OCI-LY7 (cell line): ENCODE measurements at regions not wholly inside any gene's neighbourhood (a gene's known extent, or its start where the extent isn't known, plus 50 kb on each side); places are given as distances from the start of the nearest gene placed in this dataset.

Experiments used
- BruUV-seq: library from RNA; stranded (reverse); fragments of 400-500 nt; replicated peaks from 2 replicates; lab custom pipeline; 2021; lab: Mats Ljungman, UMichigan
- CTCF ChIA-PET: fragments of 300-600 bp; sonication (Branson Sonifier 250); formaldehyde crosslinking; loops from one replicate; lab custom pipeline; 2022; ENCODE audit warnings: antibody characterized with exemption; ENCODE audit not compliant: unreplicated experiment; lab: Charles Lee
- POLR2A ChIA-PET: fragments of 300-600 bp; sonication (Branson Sonifier 250); formaldehyde crosslinking; loops from one replicate; lab custom pipeline; 2022; ENCODE audit warnings: antibody characterized with exemption; lab: Charles Lee
- DNase-seq: peaks from one replicate; pipeline ENCODE4 v3.0.0-alpha.2; 2015; ENCODE audit warnings: low spot score
- H2AFZ ChIP-seq: fragments of 200-600 bp; sonication (generic), shearing (Covaris generic); 2 replicates; pipeline ENCODE4 v1.6.1; 2014; ENCODE audit warnings: mild to moderate bottlenecking, antibody characterized with exemption, low read length, moderate library complexity
- H3K27ac ChIP-seq: fragments of 200-600 bp; sonication (generic); 2 replicates; pipeline ENCODE4 v1.5.1; 2014; ENCODE audit warnings: mixed run types, low read depth, mild to moderate bottlenecking, moderate library complexity, low read length, inconsistent platforms; ENCODE audit not compliant: poor library complexity, severe bottlenecking
- H3K36me3 ChIP-seq: fragments of 200-600 bp; sonication (generic); 2 replicates; pipeline ENCODE4 v1.6.1; 2014; ENCODE audit warnings: mild to moderate bottlenecking, antibody characterized with exemption, low read length, moderate library complexity, mixed read lengths; ENCODE audit not compliant: insufficient read depth
- H3K4me1 ChIP-seq: fragments of 200-600 bp; sonication (generic); 2 replicates; pipeline ENCODE4 v1.5.1; 2014; ENCODE audit warnings: mild to moderate bottlenecking, low read length; ENCODE audit not compliant: insufficient read depth, poor library complexity, severe bottlenecking
- H3K4me2 ChIP-seq: fragments of 200-600 bp; sonication (generic); 2 replicates; pipeline ENCODE4 v1.6.1; 2014; ENCODE audit warnings: mild to moderate bottlenecking, low read length
- H3K4me3 ChIP-seq: fragments of 200-600 bp; sonication (generic); 2 replicates; pipeline ENCODE4 v1.5.1; 2014; ENCODE audit warnings: mild to moderate bottlenecking, low read depth, low read length; ENCODE audit not compliant: poor library complexity, severe bottlenecking
- H3K79me2 ChIP-seq: fragments of 200-600 bp; sonication (generic); 2 replicates; pipeline ENCODE4 v1.6.1; 2016; ENCODE audit warnings: low read depth, mild to moderate bottlenecking, low read length, moderate library complexity, mixed read lengths; ENCODE audit not compliant: insufficient read depth
- H3K9me2 ChIP-seq: fragments of 200-600 bp; sonication (generic); 2 replicates; pipeline ENCODE4 v1.6.1; 2016; ENCODE audit warnings: mild to moderate bottlenecking, low read length, mixed read lengths; ENCODE audit not compliant: insufficient read depth
- H3K9me3 ChIP-seq: fragments of 200-600 bp; sonication (generic); 2 replicates; pipeline ENCODE4 v1.6.1; 2014; ENCODE audit warnings: mild to moderate bottlenecking, mixed run types, low read length, mixed read lengths
- H4K20me1 ChIP-seq: fragments of 200-600 bp; sonication (generic); 2 replicates; pipeline ENCODE4 v1.6.1; 2014; ENCODE audit warnings: mild to moderate bottlenecking, antibody characterized with exemption, low read length, moderate library complexity, mixed read lengths; ENCODE audit not compliant: insufficient read depth
- EZH2phosphoT487 ChIP-seq: fragments of 200-600 bp; sonication (generic); IDR thresholded peaks from 2 replicates; pipeline ENCODE4 v1.6.1; 2018; ENCODE audit warnings: low read depth, borderline replicate concordance, mild to moderate bottlenecking, mixed run types, antibody characterized with exemption, low read length, moderate library complexity, mixed read lengths
- intact Hi-C: fragments of 100-400 bp; cut with micrococcal nuclease; formaldehyde crosslinking; loops from one replicate; pipeline ENCODE4 v1.10.0; 2022; ENCODE audit not compliant: unreplicated experiment
- TF ChIP-seq, protein P1 (sequence below): fragments of 200-600 bp; sonication (generic); conservative IDR thresholded peaks from 2 replicates; pipeline ENCODE4 v1.5.1; 2014; ENCODE audit warnings: mild to moderate bottlenecking, antibody characterized with exemption, low read length, moderate library complexity, mixed read lengths

DNA sequence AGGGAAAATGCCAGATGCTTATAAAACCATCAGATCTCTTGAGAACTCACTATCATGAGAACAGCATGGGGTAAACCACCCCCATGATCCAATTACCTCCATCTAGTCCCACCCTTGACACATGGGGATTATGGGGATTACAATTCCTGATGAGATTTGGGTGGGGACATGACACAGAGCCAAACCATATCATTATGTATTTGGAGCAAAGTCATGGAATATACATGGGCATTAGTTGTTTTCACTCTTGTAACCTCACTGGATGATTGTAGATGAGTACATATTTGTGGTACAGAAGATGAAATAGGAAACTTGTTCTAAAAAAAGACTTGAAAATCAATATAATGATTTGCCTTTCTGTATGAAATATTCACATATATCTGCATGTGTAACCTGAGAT lies 674.5 kb upstream of the BOD1L1 start:
- Histone ChIP-seq H4K20me1 (no peaks in the 10 kb centered on the region), H3K27ac (no peak overlapping the region), H3K4me1 (no peaks in the 10 kb centered on the region), H3K36me3 (no peaks in the 10 kb centered on the region), H3K9me2 (no peaks in the 10 kb centered on the region), H3K4me3 (no peak overlapping the region), H3K79me2 (no peaks in the 10 kb centered on the region), H2AFZ (no peak overlapping the region), H3K4me2 (no peak overlapping the region), H3K9me3 (no peaks in the 10 kb centered on the region)
- CTCF ChIA-PET, result no interaction called here
- POLR2A ChIA-PET, result interaction anchor here (0.8 kb wide), 1 partner anchor 391 kb away, joined by 5 read pairs; no protein-coding TSS in a partner anchor
- no peak for DNase-seq
- intact Hi-C loops, result no loop called here
- no peak for TF ChIP-seq EZH2phosphoT487
- TF ChIP-seq, protein P1, sequence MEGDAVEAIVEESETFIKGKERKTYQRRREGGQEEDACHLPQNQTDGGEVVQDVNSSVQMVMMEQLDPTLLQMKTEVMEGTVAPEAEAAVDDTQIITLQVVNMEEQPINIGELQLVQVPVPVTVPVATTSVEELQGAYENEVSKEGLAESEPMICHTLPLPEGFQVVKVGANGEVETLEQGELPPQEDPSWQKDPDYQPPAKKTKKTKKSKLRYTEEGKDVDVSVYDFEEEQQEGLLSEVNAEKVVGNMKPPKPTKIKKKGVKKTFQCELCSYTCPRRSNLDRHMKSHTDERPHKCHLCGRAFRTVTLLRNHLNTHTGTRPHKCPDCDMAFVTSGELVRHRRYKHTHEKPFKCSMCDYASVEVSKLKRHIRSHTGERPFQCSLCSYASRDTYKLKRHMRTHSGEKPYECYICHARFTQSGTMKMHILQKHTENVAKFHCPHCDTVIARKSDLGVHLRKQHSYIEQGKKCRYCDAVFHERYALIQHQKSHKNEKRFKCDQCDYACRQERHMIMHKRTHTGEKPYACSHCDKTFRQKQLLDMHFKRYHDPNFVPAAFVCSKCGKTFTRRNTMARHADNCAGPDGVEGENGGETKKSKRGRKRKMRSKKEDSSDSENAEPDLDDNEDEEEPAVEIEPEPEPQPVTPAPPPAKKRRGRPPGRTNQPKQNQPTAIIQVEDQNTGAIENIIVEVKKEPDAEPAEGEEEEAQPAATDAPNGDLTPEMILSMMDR, result no peak
- no TSS peak for BruUV-seq

DNA sequence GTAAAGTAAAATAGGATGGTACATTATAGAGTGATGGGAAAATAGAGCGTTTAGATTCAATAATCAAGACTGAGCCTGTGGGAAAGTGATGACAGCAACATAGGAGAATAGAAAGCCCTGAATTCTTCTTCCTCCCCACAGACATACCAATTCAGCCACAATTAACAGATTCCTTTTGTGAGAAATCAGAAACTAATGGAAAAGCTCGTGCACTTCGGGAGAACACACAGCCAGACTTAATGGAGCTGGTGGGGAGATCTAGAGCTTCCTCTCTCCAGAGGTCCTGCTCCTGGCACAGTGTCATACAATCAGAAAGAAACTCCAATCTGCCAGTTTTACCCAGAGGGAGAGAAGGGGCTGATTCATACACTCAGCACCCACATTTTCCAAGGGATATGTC lies 676.3 kb upstream of the BOD1L1 start:
- H3K9me2 ChIP-seq, result no peaks in the 10 kb centered on the region
- no peak for DNase-seq
- BruUV-seq, result no TSS peak
- H4K20me1 ChIP-seq, result no peaks in the 10 kb centered on the region
- H3K4me2 ChIP-seq, result no peak overlapping the region
- no peak overlapping the region for H3K4me3 ChIP-seq
- no peaks in the 10 kb centered on the region for H3K79me2 ChIP-seq
- no peak overlapping the region for H2AFZ ChIP-seq
- TF ChIP-seq, protein P1, result no peak
- no peak overlapping the region for H3K27ac ChIP-seq
- CTCF ChIA-PET, result no interaction called here
- no peaks in the 10 kb centered on the region for H3K4me1 ChIP-seq
- intact Hi-C loops, result no loop called here
- no peaks in the 10 kb centered on the region for H3K9me3 ChIP-seq
- POLR2A ChIA-PET, result no interaction called here
- H3K36me3 ChIP-seq, result no peaks in the 10 kb centered on the region

DNA sequence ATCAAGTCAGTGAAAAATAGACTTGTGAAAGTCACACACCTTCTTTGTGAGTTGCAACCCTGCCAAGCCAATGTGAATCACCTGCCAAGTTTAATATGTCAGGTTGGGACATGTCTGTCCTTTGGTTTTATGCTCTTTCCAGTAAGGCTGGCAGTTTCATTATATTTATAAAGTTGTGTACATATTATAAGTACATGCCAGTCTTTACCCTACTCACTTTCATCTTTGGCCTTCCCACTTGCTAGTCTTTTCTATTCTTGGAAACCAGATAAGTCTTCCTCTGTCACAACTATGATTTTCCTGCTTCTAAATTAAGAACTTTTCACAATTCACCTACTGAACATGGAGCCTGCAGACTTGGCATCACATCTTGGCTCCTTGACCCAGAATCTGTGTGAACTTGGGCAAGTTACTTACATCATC lies 680.7 kb upstream of the BOD1L1 start:
- no peaks in the 10 kb centered on the region for H4K20me1 ChIP-seq
- CTCF ChIA-PET, result no interaction called here
- H3K4me3 ChIP-seq, result no peak overlapping the region
- H3K9me3 ChIP-seq, result no peaks in the 10 kb centered on the region
- no peaks in the 10 kb centered on the region for H3K36me3 ChIP-seq
- H3K4me2 ChIP-seq, result no peak overlapping the region
- no peaks in the 10 kb centered on the region for H3K4me1 ChIP-seq
- BruUV-seq, result no TSS peak
- H3K9me2 ChIP-seq, result no peaks in the 10 kb centered on the region
- TF ChIP-seq EZH2phosphoT487, result no peak
- TF ChIP-seq, protein P1, result no peak
- no peak for DNase-seq
- no peak overlapping the region for H2AFZ ChIP-seq
- H3K27ac ChIP-seq, result no peak overlapping the region
- intact Hi-C loops, result no loop called here
- H3K79me2 ChIP-seq, result no peaks in the 10 kb centered on the region
- POLR2A ChIA-PET, result no interaction called here
